Activated naive CD4-positive, alpha-beta T cell treated with anti-CD3 and anti-CD28 coated beads, Interleukin-2, amount 10 ng/mL, durations not matched to agents 7 days and 5 days (primary cell): ENCODE measurements at regions not wholly inside any gene's neighbourhood (a gene's known extent, or its start where the extent isn't known, plus 50 kb on each side); places are given as distances from the start of the nearest gene placed in this dataset.
A peak's percentile ranks its signal among the peaks of the same experiment; 100 is the strongest.

Experiments used
- CTCF ChIA-PET: fragments of 350-600 bp; sonication (Branson Sonifier 250); formaldehyde crosslinking; loops from one replicate; lab custom pipeline; 2021; ENCODE audit warnings: antibody characterized with exemption; lab: Charles Lee
- DNase-seq: peaks from one replicate; pipeline ENCODE4 v3.0.0-alpha.2; 2020
- H3K27ac Mint-ChIP-seq: one replicate; pipeline ENCODE4 v1.8.0; 2021; ENCODE audit warnings: mild to moderate bottlenecking, moderate library complexity, mixed read lengths
- H3K27me3 Mint-ChIP-seq: one replicate; pipeline ENCODE4 v1.8.0; 2021; ENCODE audit warnings: mild to moderate bottlenecking, mixed read lengths
- H3K36me3 Mint-ChIP-seq: one replicate; pipeline ENCODE4 v1.8.0; 2021; ENCODE audit warnings: mixed read lengths
- H3K4me1 Mint-ChIP-seq: one replicate; pipeline ENCODE4 v1.8.0; 2021; ENCODE audit warnings: mixed read lengths
- H3K4me3 Mint-ChIP-seq: one replicate; pipeline ENCODE4 v1.8.0; 2021; ENCODE audit warnings: mild to moderate bottlenecking, moderate library complexity, mixed read lengths
- H3K9me3 Mint-ChIP-seq: one replicate; pipeline ENCODE4 v1.8.0; 2021; ENCODE audit warnings: mixed read lengths

GRCh38 chr10:47243791-47244190 lies 56.2 kb upstream of the GDF10 start:
- CTCF ChIA-PET: interaction anchor here (1.5 kb wide), 1 partner anchor 17 kb away, joined by 5 read pairs; no protein-coding TSS in a partner anchor
- no peak for DNase-seq
- H3K4me1 Mint-ChIP-seq: peaks cover 10% of the 10 kb centered on the region
- no peak overlapping the region for H3K27ac Mint-ChIP-seq
- peaks cover 2% of the 10 kb centered on the region for H3K9me3 Mint-ChIP-seq
- H3K36me3 Mint-ChIP-seq: no peaks in the 10 kb centered on the region
- H3K4me3 Mint-ChIP-seq: no peak overlapping the region
- peaks cover 9% of the 10 kb centered on the region for H3K27me3 Mint-ChIP-seq

GRCh38 chr10:47244560-47245500 lies 55.2 kb upstream of the GDF10 start:
- DNase-seq: no peak
- peaks cover 17% of the 10 kb centered on the region for H3K4me1 Mint-ChIP-seq
- no peaks in the 10 kb centered on the region for H3K9me3 Mint-ChIP-seq
- no peak overlapping the region for H3K4me3 Mint-ChIP-seq
- H3K36me3 Mint-ChIP-seq: no peaks in the 10 kb centered on the region
- H3K27ac Mint-ChIP-seq: peak overlapping the region; percentile 53
- CTCF ChIA-PET: no interaction called here
- H3K27me3 Mint-ChIP-seq: peaks cover 14% of the 10 kb centered on the region

- H3K4me1 Mint-ChIP-seq: peaks cover 17% of the 10 kb centered on the region
- H3K36me3 Mint-ChIP-seq: no peaks in the 10 kb centered on the region
- H3K27ac Mint-ChIP-seq: no peak overlapping the region
- H3K4me3 Mint-ChIP-seq: no peak overlapping the region
- no peaks in the 10 kb centered on the region for H3K9me3 Mint-ChIP-seq
- peaks cover 14% of the 10 kb centered on the region for H3K27me3 Mint-ChIP-seq
- no peak for DNase-seq
- CTCF ChIA-PET: no interaction called here
Measured at GRCh38 chr10:47245731-47246350, 54.2 kb upstream of the GDF10 start.

- Mint-ChIP-seq H3K27me3 (peaks cover 9% of the 10 kb centered on the region), H3K9me3 (no peaks in the 10 kb centered on the region), H3K36me3 (no peaks in the 10 kb centered on the region), H3K4me1 (peaks cover 19% of the 10 kb centered on the region), H3K27ac (no peak overlapping the region), H3K4me3 (no peak overlapping the region)
- no peak for DNase-seq
- CTCF ChIA-PET: interaction anchor here (0.5 to 1.5 kb wide), 2 partner anchors 14 to 84 kb away, joined by 3 read pairs; no protein-coding TSS in a partner anchor
Measured at GRCh38 chr10:47246406-47247147, 53.4 kb upstream of the GDF10 start.

- H3K4me3 Mint-ChIP-seq: no peak overlapping the region
- H3K36me3 Mint-ChIP-seq: no peaks in the 10 kb centered on the region
- no peak for DNase-seq
- H3K4me1 Mint-ChIP-seq: peaks cover 19% of the 10 kb centered on the region
- CTCF ChIA-PET: interaction anchor here (0.5 to 1.5 kb wide), 2 partner anchors 14 to 85 kb away, joined by 3 read pairs; no protein-coding TSS in a partner anchor
- H3K27me3 Mint-ChIP-seq: peaks cover 4% of the 10 kb centered on the region
- H3K27ac Mint-ChIP-seq: no peak overlapping the region
- H3K9me3 Mint-ChIP-seq: no peaks in the 10 kb centered on the region
Measured at GRCh38 chr10:47247148-47248059, 52.6 kb upstream of the GDF10 start.

GRCh38 chr10:47248386-47249090 lies 51.5 kb upstream of the GDF10 start:
- Mint-ChIP-seq H3K4me3 (no peak overlapping the region), H3K36me3 (no peaks in the 10 kb centered on the region), H3K27ac (no peak overlapping the region), H3K9me3 (no peaks in the 10 kb centered on the region), H3K27me3 (peaks cover 4% of the 10 kb centered on the region), H3K4me1 (peaks cover 16% of the 10 kb centered on the region)
- no peak for DNase-seq
- CTCF ChIA-PET: no interaction called here

- no peak for DNase-seq
- no peak overlapping the region for H3K4me3 Mint-ChIP-seq
- no peak overlapping the region for H3K27ac Mint-ChIP-seq
- H3K36me3 Mint-ChIP-seq: no peaks in the 10 kb centered on the region
- no peaks in the 10 kb centered on the region for H3K9me3 Mint-ChIP-seq
- H3K4me1 Mint-ChIP-seq: peaks cover 19% of the 10 kb centered on the region
- peaks cover 4% of the 10 kb centered on the region for H3K27me3 Mint-ChIP-seq
- CTCF ChIA-PET: no interaction called here
Measured at GRCh38 chr10:47249881-47250280, 50.1 kb upstream of the GDF10 start.
